OCI-LY3 (cell line): ENCODE measurements at regions not wholly inside any gene's neighbourhood (a gene's known extent, or its start where the extent isn't known, plus 50 kb on each side); places are given as distances from the start of the nearest gene placed in this dataset.

Experiments
- H2AFZ ChIP-seq: fragments of 200-600, 300-600 bp; shearing (Covaris generic); 2 replicates; pipeline ENCODE4 v1.6.0; 2014; ENCODE audit warnings: antibody characterized with exemption, low read depth, low read length
- H3K27ac ChIP-seq: fragments of 200-600, 300-600 bp; sonication (generic); 2 replicates; pipeline ENCODE4 v1.5.1; 2014; ENCODE audit warnings: mild to moderate bottlenecking, low read length, moderate library complexity, mixed read lengths
- H3K27me3 ChIP-seq: fragments of 200-600, 300-600 bp; sonication (generic); 2 replicates; pipeline ENCODE4 v1.6.1; 2014; ENCODE audit warnings: low read depth, low read length, mixed read lengths
- H3K36me3 ChIP-seq: fragments of 200-600, 300-600 bp; sonication (generic); replicated peaks from 2 replicates; pipeline ENCODE3; 2014; ENCODE audit warnings: low read depth, low read length, mixed read lengths
- H3K4me1 ChIP-seq: fragments of 300-600, 200-600 bp; sonication (generic); 2 replicates; pipeline ENCODE4 v1.6.1; 2014; ENCODE audit warnings: low read length, mixed read lengths
- H3K4me2 ChIP-seq: fragments of 200-600, 300-600 bp; sonication (generic); 2 replicates; pipeline ENCODE4 v1.6.1; 2014; ENCODE audit warnings: low read length, mixed read lengths
- H3K4me3 ChIP-seq: fragments of 300-600, 200-600 bp; sonication (generic); 2 replicates; pipeline ENCODE4 v1.5.1; 2014; ENCODE audit warnings: antibody characterized with exemption, mild to moderate bottlenecking, low read length, moderate library complexity
- H3K79me2 ChIP-seq: fragments of 300-600, 200-600 bp; shearing (Covaris generic); 2 replicates; pipeline ENCODE4 v1.6.1; 2014; ENCODE audit warnings: mild to moderate bottlenecking, low read length, mixed read lengths
- H3K9ac ChIP-seq: fragments of 300-600, 200-600 bp; shearing (Covaris generic); 2 replicates; pipeline ENCODE4 v1.6.0; 2014; ENCODE audit warnings: mild to moderate bottlenecking, low read length, moderate library complexity
- H3K9me3 ChIP-seq: fragments of 200-600, 300-600 bp; shearing (Covaris generic); 2 replicates; pipeline ENCODE4 v1.6.1; 2014; ENCODE audit warnings: low read length, mixed read lengths; ENCODE audit not compliant: insufficient read depth
- H4K20me1 ChIP-seq: fragments of 200-600, 300-600 bp; sonication (generic); 2 replicates; pipeline ENCODE4 v1.6.1; 2016; ENCODE audit warnings: low read length, mixed read lengths; ENCODE audit not compliant: insufficient read depth
- CTCF ChIP-seq: fragments of 200-600, 300-600 bp; sonication (generic); IDR thresholded peaks from 2 replicates; pipeline ENCODE4 v1.5.1; 2014; ENCODE audit warnings: antibody characterized with exemption, low read length, low read depth
- EZH2phosphoT487 ChIP-seq: fragments of 200-600 bp; shearing (Covaris generic); IDR thresholded peaks from 2 replicates; pipeline ENCODE4 v1.6.1; 2018; ENCODE audit warnings: antibody characterized with exemption, mixed run types, low read depth

GRCh38 chr14:86892152-86892956 is 1100.6 kb downstream of the GALC start:
- Histone ChIP-seq H3K9me3 (no peaks in the 10 kb centered on the region), H3K9ac (no peak overlapping the region), H4K20me1 (no peaks in the 10 kb centered on the region), H2AFZ (no peak overlapping the region), H3K4me1 (no peaks in the 10 kb centered on the region), H3K36me3 (no peaks in the 10 kb centered on the region), H3K27me3 (no peaks in the 10 kb centered on the region), H3K4me3 (no peak overlapping the region), H3K27ac (no peak overlapping the region), H3K4me2 (no peak overlapping the region), H3K79me2 (no peaks in the 10 kb centered on the region)
- no peak for TF ChIP-seq EZH2phosphoT487
- no peak for TF ChIP-seq CTCF

- H3K27me3 ChIP-seq, result no peaks in the 10 kb centered on the region
- TF ChIP-seq CTCF (no peak), EZH2phosphoT487 (no peak)
- H3K9ac ChIP-seq, result no peak overlapping the region
- no peaks in the 10 kb centered on the region for H3K36me3 ChIP-seq
- no peaks in the 10 kb centered on the region for H3K4me1 ChIP-seq
- no peaks in the 10 kb centered on the region for H3K9me3 ChIP-seq
- H4K20me1 ChIP-seq, result no peaks in the 10 kb centered on the region
- H2AFZ ChIP-seq, result no peak overlapping the region
- H3K79me2 ChIP-seq, result no peaks in the 10 kb centered on the region
- H3K4me2 ChIP-seq, result no peak overlapping the region
- H3K4me3 ChIP-seq, result no peak overlapping the region
- H3K27ac ChIP-seq, result no peak overlapping the region
Observed at GRCh38 chr14:86885280-86885679, 1107.7 kb downstream of the GALC start.

- Histone ChIP-seq H3K4me1 (no peaks in the 10 kb centered on the region), H2AFZ (no peak overlapping the region), H4K20me1 (no peaks in the 10 kb centered on the region), H3K9me3 (no peaks in the 10 kb centered on the region), H3K9ac (no peak overlapping the region), H3K27ac (no peak overlapping the region), H3K4me2 (no peak overlapping the region), H3K36me3 (no peaks in the 10 kb centered on the region), H3K27me3 (no peaks in the 10 kb centered on the region), H3K79me2 (no peaks in the 10 kb centered on the region), H3K4me3 (no peak overlapping the region)
- TF ChIP-seq EZH2phosphoT487 (no peak), CTCF (no peak)
Observed at GRCh38 chr14:86884498-86884897, 1108.5 kb downstream of the GALC start.

GRCh38 chr14:86882818-86883217 is 1110.2 kb downstream of the GALC start:
- no peaks in the 10 kb centered on the region for H3K4me1 ChIP-seq
- H3K36me3 ChIP-seq, result no peaks in the 10 kb centered on the region
- no peak overlapping the region for H3K9ac ChIP-seq
- no peaks in the 10 kb centered on the region for H4K20me1 ChIP-seq
- H3K4me3 ChIP-seq, result no peak overlapping the region
- no peak overlapping the region for H3K27ac ChIP-seq
- no peak for TF ChIP-seq CTCF
- no peak for TF ChIP-seq EZH2phosphoT487
- H2AFZ ChIP-seq, result no peak overlapping the region
- no peak overlapping the region for H3K4me2 ChIP-seq
- no peaks in the 10 kb centered on the region for H3K27me3 ChIP-seq
- H3K9me3 ChIP-seq, result no peaks in the 10 kb centered on the region
- no peaks in the 10 kb centered on the region for H3K79me2 ChIP-seq
